Esophagus squamous epithelium (tissue), 5 donors: ENCODE measurements at regions not wholly inside any gene's neighbourhood (a gene's known extent, or its start where the extent isn't known, plus 50 kb on each side); places are given as distances from the start of the nearest gene placed in this dataset.

ENCODE experiments used
- DNase-seq: peaks from one replicate; lab custom pipeline; 2025; lab: John Stamatoyannopoulos, UW
- H3K27ac ChIP-seq, 4 donors: fragments of 200-600 bp; sonication (generic); one replicate each; pipeline ENCODE4 v1.5.1; 2016 to 2019; ENCODE audit warnings: mild to moderate bottlenecking in 1 of 4
- H3K27me3 ChIP-seq, 4 donors: fragments of 200-600 bp; sonication (generic); 1 replicate in 3 of 4; 2 replicates in 1 of 4; pipeline versions ENCODE4 v1.5.1 to v1.6.0; 2017 to 2021; ENCODE audit warnings: antibody characterized with exemption in 1 of 4
- H3K36me3 ChIP-seq, 3 donors: fragments of 200-600 bp; sonication (generic); one replicate each; pipeline ENCODE4 v1.5.1; 2016 to 2019
- H3K4me1 ChIP-seq, 3 donors: fragments of 200-600 bp; sonication (generic); one replicate each; pipeline ENCODE4 v1.5.1; 2017 to 2019
- H3K4me3 ChIP-seq, 4 donors: fragments of 200-600 bp; sonication (generic); 1 replicate in 3 of 4; 2 replicates in 1 of 4; pipeline ENCODE4 v1.5.1; 2016 to 2019; ENCODE audit warnings: mild to moderate bottlenecking in 2 of 4, moderate library complexity in 1 of 4
- H3K9me3 ChIP-seq, 3 donors: fragments of 200-600 bp; sonication (generic); one replicate each; pipeline ENCODE4 v1.5.1; 2016 to 2019
- POLR2A ChIP-seq, 4 donors: fragments of 450-650 bp; IDR thresholded peaks; one replicate each; pipeline ENCODE4 v1.6.1; 2017; ENCODE audit warnings: antibody characterized with exemption in 4 of 4, mild to moderate bottlenecking in 4 of 4, moderate library complexity in 3 of 4
- WGBS, 2 donors: methylation state at CpG; one replicate each; pipeline ENCODE4 v1.1.5; 2018; 5-methylcytosine and 5-hydroxymethylcytosine counted together
- intact Hi-C: fragments of 100-400 bp; cut with DNase I; formaldehyde crosslinking; loops from one replicate; pipeline ENCODE4 v1.15.0; 2022
- TF ChIP-seq, protein P1 (sequence below), 6 experiments: fragments of 450-650 bp in 4 of 6; fragments of 200-600 bp in 2 of 6; sonication (generic) in 2 of 6; IDR thresholded peaks; one replicate each; pipeline ENCODE4 v1.5.1; 2016 to 2019; ENCODE audit warnings: antibody characterized with exemption in 6 of 6, mild to moderate bottlenecking in 4 of 6, moderate library complexity in 4 of 6
- donor health status: DM: yes; HTN: yes; CAD: no.

DNA sequence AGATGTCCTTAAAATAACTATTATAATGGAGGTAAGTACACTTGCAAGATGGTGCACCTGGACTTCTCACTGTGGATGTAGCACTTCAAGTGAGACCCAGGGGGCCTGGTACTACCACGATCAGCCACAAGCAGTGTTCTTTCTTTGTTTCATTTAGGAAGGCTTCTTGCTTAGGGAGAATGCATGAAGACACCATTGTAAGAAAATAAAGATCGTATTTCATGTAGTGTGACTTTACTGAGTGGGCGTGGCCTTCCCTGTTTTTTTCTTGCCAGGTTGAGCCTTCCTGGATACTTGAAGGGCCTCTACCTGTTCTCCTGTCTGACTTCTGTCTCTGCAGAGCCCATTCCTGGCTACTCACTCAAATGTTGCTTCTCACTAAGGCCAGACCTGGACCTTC is 615.6 kb upstream of the SOX11 start:
- intact Hi-C loops, result no loop called here
- no peak for DNase-seq
- no peaks in the 10 kb centered on the region for H3K4me1 ChIP-seq
- no peaks in the 10 kb centered on the region for H3K27me3 ChIP-seq
- no peaks in the 10 kb centered on the region for H3K36me3 ChIP-seq
- 61 to 68% methylated on average over 3 of the region's 3 CpGs for WGBS, 2 donors
- TF ChIP-seq POLR2A (IDR thresholded peaks at IDR 0.05), result no peak
- TF ChIP-seq, protein P1, sequence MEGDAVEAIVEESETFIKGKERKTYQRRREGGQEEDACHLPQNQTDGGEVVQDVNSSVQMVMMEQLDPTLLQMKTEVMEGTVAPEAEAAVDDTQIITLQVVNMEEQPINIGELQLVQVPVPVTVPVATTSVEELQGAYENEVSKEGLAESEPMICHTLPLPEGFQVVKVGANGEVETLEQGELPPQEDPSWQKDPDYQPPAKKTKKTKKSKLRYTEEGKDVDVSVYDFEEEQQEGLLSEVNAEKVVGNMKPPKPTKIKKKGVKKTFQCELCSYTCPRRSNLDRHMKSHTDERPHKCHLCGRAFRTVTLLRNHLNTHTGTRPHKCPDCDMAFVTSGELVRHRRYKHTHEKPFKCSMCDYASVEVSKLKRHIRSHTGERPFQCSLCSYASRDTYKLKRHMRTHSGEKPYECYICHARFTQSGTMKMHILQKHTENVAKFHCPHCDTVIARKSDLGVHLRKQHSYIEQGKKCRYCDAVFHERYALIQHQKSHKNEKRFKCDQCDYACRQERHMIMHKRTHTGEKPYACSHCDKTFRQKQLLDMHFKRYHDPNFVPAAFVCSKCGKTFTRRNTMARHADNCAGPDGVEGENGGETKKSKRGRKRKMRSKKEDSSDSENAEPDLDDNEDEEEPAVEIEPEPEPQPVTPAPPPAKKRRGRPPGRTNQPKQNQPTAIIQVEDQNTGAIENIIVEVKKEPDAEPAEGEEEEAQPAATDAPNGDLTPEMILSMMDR (IDR thresholded peaks at IDR 0.05), result no peak
- no peaks in the 10 kb centered on the region for H3K9me3 ChIP-seq
- H3K4me3 ChIP-seq, result no peak overlapping the region
- no peak overlapping the region for H3K27ac ChIP-seq

DNA sequence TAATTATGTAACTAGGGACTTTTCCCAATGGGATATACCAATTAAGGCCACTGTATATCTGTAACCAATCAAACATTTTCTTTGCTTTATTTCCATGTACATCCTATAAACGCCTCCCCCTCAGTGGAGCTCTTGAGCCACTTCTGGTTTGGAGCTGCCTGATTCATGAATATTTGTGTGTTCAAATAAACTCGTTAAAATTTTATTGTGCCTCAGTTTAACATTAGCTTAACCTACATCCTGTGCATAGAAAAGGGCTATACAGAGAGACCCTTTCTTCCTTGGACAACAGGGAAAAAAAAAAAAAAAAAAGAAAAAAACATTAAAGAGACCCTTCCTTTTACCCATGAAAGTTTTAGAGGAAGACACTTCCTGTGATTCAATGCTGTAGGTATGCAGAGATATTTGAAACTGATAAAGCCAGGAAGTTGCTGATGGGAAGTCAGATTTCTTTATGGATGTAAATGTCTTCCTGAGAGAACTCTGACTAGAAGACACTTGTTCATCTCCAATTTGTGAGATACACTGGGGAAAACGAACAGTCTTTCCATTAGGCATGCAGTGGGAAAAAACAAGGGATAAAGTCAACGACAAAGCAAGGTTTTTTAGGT is 614.6 kb upstream of the SOX11 start:
- Histone ChIP-seq H3K9me3 (no peaks in the 10 kb centered on the region), H3K4me3 (no peak overlapping the region), H3K27me3 (no peaks in the 10 kb centered on the region), H3K36me3 (no peaks in the 10 kb centered on the region), H3K4me1 (no peaks in the 10 kb centered on the region), H3K27ac (no peak overlapping the region)
- WGBS, 2 donors, result 49 to 50% methylated on average over 4 of the region's 4 CpGs
- no peak for DNase-seq
- TF ChIP-seq, protein P1 (IDR thresholded peaks at IDR 0.05), result no peak
- intact Hi-C loops, result no loop called here

DNA sequence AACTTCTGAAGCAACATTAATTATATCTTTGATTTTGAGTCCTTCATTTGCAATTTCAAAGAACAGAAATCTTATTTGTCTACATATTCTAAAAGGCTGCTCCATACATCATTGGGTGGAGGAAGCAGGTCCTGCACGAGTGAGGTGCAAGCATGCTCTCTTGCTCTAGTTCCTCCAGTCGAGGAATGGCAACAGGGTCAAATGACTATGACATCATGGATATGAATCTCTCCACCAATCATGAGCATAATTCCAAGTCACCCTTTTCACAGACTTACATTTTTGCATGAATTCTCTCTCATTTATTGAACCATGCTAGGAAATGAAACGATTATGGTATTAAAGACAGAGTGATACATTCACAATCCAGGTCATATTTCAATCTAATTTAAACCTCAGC is 608.8 kb upstream of the SOX11 start:
- no peak for TF ChIP-seq POLR2A (IDR thresholded peaks at IDR 0.05)
- TF ChIP-seq, protein P1 (IDR thresholded peaks at IDR 0.05), result no peak
- no peaks in the 10 kb centered on the region for H3K36me3 ChIP-seq

DNA sequence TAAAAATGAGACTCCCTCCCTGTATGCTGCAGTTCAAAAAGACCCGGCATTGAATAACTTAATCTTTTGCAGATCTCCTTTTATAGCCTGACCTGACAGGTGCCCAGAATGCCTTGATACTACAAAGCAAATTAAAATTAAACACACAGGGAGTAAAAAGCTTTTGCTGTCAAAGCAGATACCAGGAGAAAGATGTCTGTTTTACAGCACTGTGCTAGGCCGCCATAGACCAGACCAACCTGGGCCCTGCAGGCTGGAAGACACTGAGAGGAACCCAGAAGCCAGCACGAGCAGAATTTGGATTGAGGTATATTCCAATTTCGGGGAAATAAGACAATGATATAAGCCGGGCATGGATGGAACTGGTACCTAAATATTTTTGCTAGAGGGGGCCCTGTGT is 602.8 kb upstream of the SOX11 start:
- H3K36me3 ChIP-seq, result no peaks in the 10 kb centered on the region
- intact Hi-C loops, result no loop called here
- no peaks in the 10 kb centered on the region for H3K27me3 ChIP-seq
- WGBS, 2 donors, result 61 to 65% methylated on average over 5 of the region's 5 CpGs
- H3K27ac ChIP-seq, result no peak overlapping the region
- peaks cover 0 to 11% (median 0%) of the 10 kb centered on the region in 3 donors for H3K9me3 ChIP-seq
- no peak overlapping the region for H3K4me3 ChIP-seq
- no peak for DNase-seq
- H3K4me1 ChIP-seq, result no peaks in the 10 kb centered on the region
- TF ChIP-seq, protein P1 (IDR thresholded peaks at IDR 0.05), result no peak
- no peak for TF ChIP-seq POLR2A (IDR thresholded peaks at IDR 0.05)

More for the DNA sequence above, 608.8 kb upstream of the SOX11 start:
- Histone ChIP-seq H3K4me1 (no peaks in the 10 kb centered on the region), H3K9me3 (no peaks in the 10 kb centered on the region), H3K27ac (no peak overlapping the region), H3K4me3 (no peak overlapping the region), H3K27me3 (no peaks in the 10 kb centered on the region)
- no peak for DNase-seq
- intact Hi-C loops, result no loop called here
- WGBS, 2 donors, result 61 to 77% methylated on average over 3 of the region's 3 CpGs

DNA sequence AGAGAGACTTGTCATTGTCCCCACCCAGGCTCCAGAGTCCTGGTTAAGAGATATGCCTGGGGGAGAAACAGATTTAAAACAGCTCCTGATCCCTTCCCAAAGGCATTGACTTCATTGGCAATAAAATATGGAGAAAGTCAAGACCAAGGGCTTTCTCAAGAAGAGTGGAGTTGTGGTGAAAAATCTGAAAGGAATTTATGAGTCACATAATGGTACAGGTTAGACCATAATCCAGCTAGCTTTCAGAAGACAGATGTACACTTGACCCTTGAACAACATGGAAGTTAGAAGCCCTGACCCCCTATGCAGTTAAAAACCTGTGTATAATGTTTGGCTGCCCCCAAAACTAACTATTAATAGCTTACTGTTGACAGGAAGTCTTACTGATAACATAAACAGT is 599.1 kb upstream of the SOX11 start:
- H3K27ac ChIP-seq, result no peak overlapping the region
- intact Hi-C loops, result no loop called here
- H3K9me3 ChIP-seq, result peaks cover 0 to 15% (median 0%) of the 10 kb centered on the region in 3 donors
- no peaks in the 10 kb centered on the region for H3K36me3 ChIP-seq
- DNase-seq, result no peak
- no peak overlapping the region for H3K4me3 ChIP-seq
- no peaks in the 10 kb centered on the region for H3K4me1 ChIP-seq
- no peaks in the 10 kb centered on the region for H3K27me3 ChIP-seq
- no peak for TF ChIP-seq POLR2A (IDR thresholded peaks at IDR 0.05)
- TF ChIP-seq, protein P1 (IDR thresholded peaks at IDR 0.05), result no peak
